PC-9 (cell line): ENCODE measurements at regions not wholly inside any gene's neighbourhood (a gene's known extent, or its start where the extent isn't known, plus 50 kb on each side); places are given as distances from the start of the nearest gene placed in this dataset.

Source experiments
- BruUV-seq: library from RNA; stranded (reverse); fragments of 400-500 nt; replicated peaks from 2 replicates; lab custom pipeline; 2021; lab: Mats Ljungman, UMichigan
- CTCF ChIA-PET: fragments of 300-600 bp; sonication (Branson Sonifier 250); formaldehyde crosslinking; loops from one replicate; lab custom pipeline; 2022; ENCODE audit warnings: antibody characterized with exemption; lab: Charles Lee
- POLR2A ChIA-PET: fragments of 300-600 bp; sonication (Branson Sonifier 250); formaldehyde crosslinking; loops from one replicate; lab custom pipeline; 2022; ENCODE audit warnings: antibody characterized with exemption; ENCODE audit not compliant: unreplicated experiment; lab: Charles Lee
- DNase-seq, 2 experiments: peaks; one replicate each; pipeline versions ENCODE4 v3.0.0 to v3.0.0-alpha.2; 2015 to 2022; ENCODE audit warnings: mixed read lengths in 1 of 2
- H2AFZ ChIP-seq: fragments of 200-600 bp; sonication (generic); 2 replicates; pipeline ENCODE4 v1.8.1; 2017; ENCODE audit warnings: antibody characterized with exemption
- H3F3A ChIP-seq: fragments of 200-600 bp; sonication (generic); 2 replicates; pipeline ENCODE4 v1.8.1; 2017; ENCODE audit warnings: antibody characterized with exemption, mild to moderate bottlenecking, low read depth; ENCODE audit not compliant: insufficient read depth
- H3K27ac ChIP-seq: fragments of 200-600 bp; sonication (generic); 2 replicates; pipeline ENCODE4 v1.6.1; 2016; ENCODE audit warnings: mixed run types
- H3K27me3 ChIP-seq: fragments of 200-600 bp; sonication (generic); 2 replicates; pipeline ENCODE4 v1.6.1; 2016; ENCODE audit warnings: low read depth, mixed run types; ENCODE audit not compliant: insufficient read depth
- H3K36me3 ChIP-seq: fragments of 200-600 bp; sonication (generic); 2 replicates; pipeline ENCODE4 v1.6.1; 2016; ENCODE audit warnings: low read depth, mixed run types
- H3K4me1 ChIP-seq: fragments of 200-600 bp; sonication (generic); replicated peaks from 2 replicates; pipeline ENCODE4 v1.6.1; 2016; ENCODE audit warnings: mixed run types; ENCODE audit not compliant: insufficient read depth
- H3K4me2 ChIP-seq: fragments of 200-600 bp; sonication (generic); 2 replicates; pipeline ENCODE4 v1.6.1; 2017; ENCODE audit warnings: mixed run types
- H3K4me3 ChIP-seq: fragments of 200-600 bp; sonication (generic); 2 replicates; pipeline ENCODE4 v1.6.1; 2016; ENCODE audit warnings: mixed run types
- H3K79me2 ChIP-seq: fragments of 200-600 bp; sonication (generic); 2 replicates; pipeline ENCODE4 v1.6.1; 2017; ENCODE audit warnings: low read depth, mixed run types
- H3K9me2 ChIP-seq: fragments of 200-600 bp; sonication (generic); 2 replicates; pipeline ENCODE4 v1.8.1; 2017; ENCODE audit warnings: mild to moderate bottlenecking; ENCODE audit not compliant: insufficient read depth
- H3K9me3 ChIP-seq: fragments of 200-600 bp; sonication (generic); 2 replicates; pipeline ENCODE4 v1.8.1; 2016; ENCODE audit warnings: low read depth; ENCODE audit not compliant: insufficient read depth
- H4K20me1 ChIP-seq: fragments of 200-600 bp; sonication (generic); 2 replicates; pipeline ENCODE4 v1.8.1; 2017; ENCODE audit not compliant: insufficient read depth
- EZH2 ChIP-seq: fragments of 200-600 bp; sonication (generic); IDR thresholded peaks from 2 replicates; pipeline ENCODE4 v1.8.0; 2017; ENCODE audit warnings: antibody characterized with exemption, low read depth
- intact Hi-C: fragments of 100-400 bp; cut with micrococcal nuclease; formaldehyde crosslinking; loops from one replicate; pipeline ENCODE4 v1.10.0; 2022; ENCODE audit not compliant: unreplicated experiment
- TF ChIP-seq, protein P1 (sequence below): fragments of 200-600 bp; sonication (generic); conservative IDR thresholded peaks from 2 replicates; pipeline ENCODE4 v1.6.1; 2017; ENCODE audit warnings: mixed run types, antibody characterized with exemption, mild to moderate bottlenecking, moderate library complexity

DNA sequence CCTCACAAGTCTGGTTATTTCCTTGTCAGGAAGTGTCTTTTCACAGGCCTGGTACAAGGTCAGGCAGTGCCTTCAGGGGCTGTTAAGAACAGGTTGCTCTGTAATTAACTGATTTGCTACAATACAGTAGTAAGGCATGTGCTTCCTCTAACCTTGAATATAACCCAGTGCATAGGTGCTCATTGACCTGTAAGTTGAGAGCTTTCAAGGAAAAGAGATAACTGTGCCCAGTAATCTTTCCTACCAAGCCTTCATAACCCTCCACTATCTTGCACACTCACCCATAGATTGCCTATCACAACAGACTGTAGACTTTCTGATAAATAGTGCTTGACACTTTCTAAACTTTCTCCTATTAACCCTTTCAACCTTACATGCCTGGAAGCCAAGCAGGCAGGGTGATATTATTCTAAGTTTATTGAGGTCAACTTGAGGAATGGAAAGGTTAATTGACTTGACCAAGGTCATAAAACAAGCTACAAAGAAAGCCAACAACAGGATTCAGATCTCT, 148.1 kb downstream of the PPARGC1A start:
- Histone ChIP-seq H2AFZ (no peak overlapping the region), H3F3A (no peaks in the 10 kb centered on the region), H3K27ac (no peak overlapping the region), H3K4me1 (no peaks in the 10 kb centered on the region), H3K9me3 (no peaks in the 10 kb centered on the region), H3K27me3 (no peaks in the 10 kb centered on the region), H3K36me3 (no peaks in the 10 kb centered on the region), H4K20me1 (no peaks in the 10 kb centered on the region), H3K4me2 (no peak overlapping the region), H3K79me2 (no peaks in the 10 kb centered on the region), H3K4me3 (no peak overlapping the region), H3K9me2 (no peaks in the 10 kb centered on the region)
- BruUV-seq, result no TSS peak
- DNase-seq, result no peak
- TF ChIP-seq, protein P1, sequence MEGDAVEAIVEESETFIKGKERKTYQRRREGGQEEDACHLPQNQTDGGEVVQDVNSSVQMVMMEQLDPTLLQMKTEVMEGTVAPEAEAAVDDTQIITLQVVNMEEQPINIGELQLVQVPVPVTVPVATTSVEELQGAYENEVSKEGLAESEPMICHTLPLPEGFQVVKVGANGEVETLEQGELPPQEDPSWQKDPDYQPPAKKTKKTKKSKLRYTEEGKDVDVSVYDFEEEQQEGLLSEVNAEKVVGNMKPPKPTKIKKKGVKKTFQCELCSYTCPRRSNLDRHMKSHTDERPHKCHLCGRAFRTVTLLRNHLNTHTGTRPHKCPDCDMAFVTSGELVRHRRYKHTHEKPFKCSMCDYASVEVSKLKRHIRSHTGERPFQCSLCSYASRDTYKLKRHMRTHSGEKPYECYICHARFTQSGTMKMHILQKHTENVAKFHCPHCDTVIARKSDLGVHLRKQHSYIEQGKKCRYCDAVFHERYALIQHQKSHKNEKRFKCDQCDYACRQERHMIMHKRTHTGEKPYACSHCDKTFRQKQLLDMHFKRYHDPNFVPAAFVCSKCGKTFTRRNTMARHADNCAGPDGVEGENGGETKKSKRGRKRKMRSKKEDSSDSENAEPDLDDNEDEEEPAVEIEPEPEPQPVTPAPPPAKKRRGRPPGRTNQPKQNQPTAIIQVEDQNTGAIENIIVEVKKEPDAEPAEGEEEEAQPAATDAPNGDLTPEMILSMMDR, result no peak
- no peak for TF ChIP-seq EZH2
- ChIA-PET POLR2A (no interaction called here), CTCF (no interaction called here)
- intact Hi-C loops, result no loop called here

DNA sequence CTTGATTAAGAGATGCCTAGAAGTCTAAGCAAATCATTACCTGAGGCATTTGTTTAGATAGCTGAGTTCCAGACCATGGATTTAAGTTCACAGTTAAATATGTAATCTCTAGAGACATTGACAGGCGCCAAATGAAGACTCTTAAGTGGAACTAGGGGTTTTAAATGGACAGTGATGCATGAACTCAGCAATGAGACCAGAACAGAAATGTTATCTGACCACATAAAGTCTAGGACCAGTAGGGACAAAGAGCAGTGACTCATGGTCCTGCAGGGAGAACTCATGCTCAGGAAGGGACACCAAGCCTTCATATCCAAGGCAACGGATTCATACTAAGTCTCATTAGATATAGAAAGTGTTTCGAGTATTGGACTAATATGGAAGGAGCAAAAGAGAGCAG, 152.3 kb downstream of the PPARGC1A start:
- Histone ChIP-seq H3K4me1 (no peaks in the 10 kb centered on the region), H3K4me2 (no peak overlapping the region), H3K4me3 (no peak overlapping the region), H3K79me2 (no peaks in the 10 kb centered on the region), H3K27ac (no peak overlapping the region), H3K36me3 (no peaks in the 10 kb centered on the region), H4K20me1 (no peaks in the 10 kb centered on the region), H3K9me2 (no peaks in the 10 kb centered on the region), H2AFZ (no peak overlapping the region), H3K9me3 (no peaks in the 10 kb centered on the region), H3F3A (no peaks in the 10 kb centered on the region), H3K27me3 (no peaks in the 10 kb centered on the region)
- TF ChIP-seq, protein P1, result no peak
- no peak for TF ChIP-seq EZH2
- POLR2A ChIA-PET, result no interaction called here
- BruUV-seq, result no TSS peak
- no peak for DNase-seq
- intact Hi-C loops, result no loop called here
- CTCF ChIA-PET, result no interaction called here

DNA sequence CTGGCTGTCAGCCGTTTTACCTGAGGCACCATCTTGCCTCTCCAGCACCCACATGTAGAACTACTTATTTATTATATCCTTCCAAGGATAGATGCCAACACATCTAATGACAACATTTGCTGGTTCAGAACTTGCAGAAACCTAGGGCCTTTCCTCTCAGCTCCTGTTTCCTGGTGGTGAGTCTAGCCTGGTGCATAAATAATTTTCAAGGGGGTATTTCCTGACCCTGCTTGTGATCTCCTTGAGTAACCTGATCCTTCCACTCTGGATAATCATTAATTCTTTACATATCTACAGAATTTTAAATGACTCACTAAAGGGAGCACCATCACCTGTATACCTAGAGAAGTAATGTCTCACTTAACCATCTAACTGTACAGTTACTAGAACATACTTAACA, 153.4 kb downstream of the PPARGC1A start:
- POLR2A ChIA-PET, result no interaction called here
- CTCF ChIA-PET, result no interaction called here

More for the DNA sequence above, 153.4 kb downstream of the PPARGC1A start:
- no peaks in the 10 kb centered on the region for H3K36me3 ChIP-seq
- no peaks in the 10 kb centered on the region for H3K27me3 ChIP-seq
- BruUV-seq, result no TSS peak
- H3K4me1 ChIP-seq, result no peaks in the 10 kb centered on the region
- TF ChIP-seq, protein P1, result no peak
- no peak for TF ChIP-seq EZH2
- H3F3A ChIP-seq, result no peaks in the 10 kb centered on the region
- H2AFZ ChIP-seq, result no peak overlapping the region
- H3K79me2 ChIP-seq, result no peaks in the 10 kb centered on the region
- H3K4me2 ChIP-seq, result no peak overlapping the region
- intact Hi-C loops, result no loop called here
- no peaks in the 10 kb centered on the region for H3K9me2 ChIP-seq
- H3K27ac ChIP-seq, result no peak overlapping the region
- H4K20me1 ChIP-seq, result no peaks in the 10 kb centered on the region
- no peaks in the 10 kb centered on the region for H3K9me3 ChIP-seq
- H3K4me3 ChIP-seq, result no peak overlapping the region
- no peak for DNase-seq
